Thymus (tissue), 11 donors: ENCODE measurements at regions not wholly inside any gene's neighbourhood (a gene's known extent, or its start where the extent isn't known, plus 50 kb on each side); places are given as distances from the start of the nearest gene placed in this dataset.
A peak's percentile ranks its signal among the peaks of the same experiment; 100 is the strongest.
"Not testable (repeated sequence)": the region's sequence is repeated elsewhere in the genome, so short reads cannot be mapped to it uniquely, and the experiment has no call there.

Source experiments
- DNase-seq, 9 donors: peaks; one replicate each; pipeline ENCODE4 v3.0.0-alpha.2; 2013; ENCODE audit warnings: low spot score in 9 of 9, low read depth in 6 of 9, missing footprints in 1 of 9
- H3K27ac ChIP-seq, 2 donors: one replicate each; pipeline ENCODE4 v1.5.1; 2013; ENCODE audit warnings: control low read depth in 1 of 2, low read depth in 1 of 2, low read length in 1 of 2, mild to moderate bottlenecking in 1 of 2, moderate library complexity in 1 of 2
- H3K27me3 ChIP-seq, 2 donors: one replicate each; pipeline ENCODE4 v1.5.1; 2013; ENCODE audit warnings: low read length in 1 of 2; ENCODE audit not compliant: control insufficient read depth in 2 of 2, insufficient read depth in 1 of 2
- H3K36me3 ChIP-seq, 2 donors: one replicate each; pipeline ENCODE4 v1.5.1; 2013; ENCODE audit warnings: low read length in 1 of 2, mild to moderate bottlenecking in 1 of 2, moderate library complexity in 1 of 2; ENCODE audit not compliant: control insufficient read depth in 2 of 2, insufficient read depth in 2 of 2
- H3K4me1 ChIP-seq, 2 donors: one replicate each; pipeline ENCODE4 v1.5.1; 2013; ENCODE audit warnings: low read length in 2 of 2; ENCODE audit not compliant: control insufficient read depth in 2 of 2, insufficient read depth in 2 of 2
- H3K4me3 ChIP-seq, 2 donors: one replicate each; pipeline ENCODE4 v1.5.1; 2013; ENCODE audit warnings: low read length in 2 of 2, control low read depth in 1 of 2, mild to moderate bottlenecking in 1 of 2
- H3K9me3 ChIP-seq, 2 donors: one replicate each; pipeline ENCODE4 v1.5.1; 2013; ENCODE audit warnings: low read length in 1 of 2, mild to moderate bottlenecking in 1 of 2; ENCODE audit not compliant: control insufficient read depth in 2 of 2, insufficient read depth in 1 of 2
- WGBS: extraction: QIAGEN DNeasy Blood & Tissue Kit; methylation state at CpG from one replicate; pipeline ENCODE4 v1.1.7; 2013; 5-methylcytosine and 5-hydroxymethylcytosine counted together
- donor health status: healthy.

DNA sequence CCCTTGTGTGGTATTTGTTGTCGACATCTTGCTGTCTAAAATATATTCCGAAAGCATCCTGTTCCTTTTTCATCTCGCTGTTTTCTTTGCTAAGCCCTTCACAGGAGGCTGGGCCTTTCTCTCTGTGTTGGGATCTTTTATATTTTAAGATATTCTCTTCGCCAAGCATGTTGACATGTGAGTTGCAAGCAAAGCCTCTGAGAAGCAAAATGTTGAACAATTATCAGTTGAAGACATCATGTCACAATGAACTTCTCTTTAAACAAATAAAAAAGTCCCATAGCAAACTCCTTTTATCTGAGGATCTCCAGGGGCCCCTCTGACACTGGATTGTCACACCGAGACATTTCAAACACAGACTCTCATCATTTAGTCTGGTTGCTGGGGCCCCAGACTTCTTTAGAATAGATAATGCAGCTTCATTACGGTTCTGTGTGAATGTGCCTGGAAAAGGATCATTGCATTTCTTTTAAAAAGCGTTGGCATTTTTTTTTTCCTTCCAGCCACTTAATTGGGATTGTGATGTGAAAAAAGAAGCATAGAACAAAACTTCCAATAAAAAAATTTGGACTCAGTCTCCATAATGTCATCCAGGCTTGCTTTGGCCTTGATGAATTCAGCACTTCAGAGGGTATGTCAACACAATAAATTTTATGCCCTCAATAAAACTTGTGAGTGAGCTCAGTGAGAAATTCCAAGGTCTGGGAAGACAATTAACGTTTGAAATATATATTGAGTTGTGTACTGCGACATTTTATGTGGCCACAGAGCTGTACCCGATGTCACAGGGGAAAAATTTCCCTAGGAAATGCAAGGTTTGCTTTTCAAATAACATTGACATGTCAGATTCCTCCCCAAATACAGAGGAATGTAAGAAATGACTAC, 496.8 kb downstream of the XYLT1 start:
- no peaks in the 10 kb centered on the region for H3K27me3 ChIP-seq
- H3K4me1 ChIP-seq = no peaks in the 10 kb centered on the region
- no peaks in the 10 kb centered on the region for H3K36me3 ChIP-seq
- DNase-seq = no peak
- no peak overlapping the region for H3K27ac ChIP-seq
- no peaks in the 10 kb centered on the region for H3K9me3 ChIP-seq
- H3K4me3 ChIP-seq = no peak overlapping the region
- WGBS = 92% methylated on average over 10 of the region's 10 CpGs

DNA sequence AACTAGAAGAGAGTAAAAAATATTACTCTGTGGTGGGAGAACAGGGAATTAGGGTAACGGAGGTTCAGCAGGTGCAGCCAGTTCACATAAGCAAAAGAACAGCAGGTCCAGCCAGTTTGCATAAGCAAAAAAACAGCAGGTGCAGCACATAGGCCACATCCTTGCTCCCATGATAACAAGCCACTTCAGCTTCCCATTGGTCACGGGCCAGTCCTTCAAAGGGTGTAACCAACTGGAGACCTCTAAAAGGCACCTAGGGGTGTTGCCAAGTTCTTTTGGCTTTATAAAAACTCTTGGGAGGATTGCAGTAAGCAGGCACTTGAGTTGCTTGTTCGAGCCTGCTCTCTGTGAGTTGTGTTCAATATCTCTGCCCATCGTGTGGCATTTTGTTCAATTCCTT, 488.1 kb downstream of the XYLT1 start:
- no peaks in the 10 kb centered on the region for H3K4me1 ChIP-seq
- DNase-seq = no peak
- H3K36me3 ChIP-seq = no peaks in the 10 kb centered on the region
- H3K27me3 ChIP-seq = no peaks in the 10 kb centered on the region
- no peak overlapping the region for H3K27ac ChIP-seq
- H3K4me3 ChIP-seq = no peak overlapping the region
- H3K9me3 ChIP-seq = no peaks in the 10 kb centered on the region
- 95% methylated on average over 4 of the region's 4 CpGs for WGBS

DNA sequence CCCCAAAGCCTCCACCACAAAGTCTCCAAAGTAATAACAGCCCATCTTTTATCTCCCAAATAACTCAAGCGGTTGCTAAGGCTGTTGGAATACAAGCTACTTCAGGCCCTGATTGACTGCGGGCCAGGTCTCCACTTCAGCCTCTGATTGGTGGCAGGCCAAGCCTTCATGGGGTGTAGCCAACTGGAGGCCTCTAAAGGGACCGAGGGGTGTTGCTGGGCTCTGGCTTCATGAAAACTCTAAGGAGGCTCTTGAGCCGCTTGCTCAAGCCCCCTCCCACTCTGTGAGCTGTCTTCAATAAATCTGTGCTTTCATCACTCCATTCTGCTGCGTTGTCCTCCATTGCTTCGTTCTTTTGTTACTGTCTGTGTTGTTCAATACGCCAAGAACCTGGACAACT, 487.2 kb downstream of the XYLT1 start:
- Histone ChIP-seq H3K27me3 (no peaks in the 10 kb centered on the region), H3K27ac (no peak overlapping the region), H3K4me1 (no peaks in the 10 kb centered on the region), H3K36me3 (no peaks in the 10 kb centered on the region), H3K4me3 (no peak overlapping the region), H3K9me3 (no peaks in the 10 kb centered on the region)
- DNase-seq = no peak
- WGBS = 95% methylated on average over 7 of the region's 7 CpGs

DNA sequence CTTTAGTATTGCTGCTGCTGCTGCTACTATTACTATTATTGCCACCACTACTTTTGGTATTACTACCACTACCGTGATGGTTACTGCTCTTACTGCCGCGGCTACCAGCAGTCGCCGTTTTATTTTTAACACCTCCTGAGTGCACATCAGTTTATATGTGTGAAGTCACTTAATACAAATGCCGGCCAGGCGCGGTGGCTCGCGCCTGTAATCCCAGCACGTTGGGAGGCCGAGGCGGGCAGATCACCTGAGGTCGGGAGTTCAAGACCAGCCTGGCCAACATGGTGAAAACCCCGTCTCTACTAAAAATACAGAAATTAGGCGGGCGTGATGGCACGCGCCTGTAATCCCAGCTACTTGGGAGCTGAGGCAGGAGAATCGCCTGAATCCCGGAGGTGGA, 486.7 kb downstream of the XYLT1 start:
- DNase-seq, H3K27me3 ChIP-seq, H3K9me3 ChIP-seq, H3K36me3 ChIP-seq, H3K4me1 ChIP-seq, H3K4me3 ChIP-seq, H3K27ac ChIP-seq: not testable (repeated sequence)
- WGBS = 96% methylated on average over 21 of the region's 21 CpGs

DNA sequence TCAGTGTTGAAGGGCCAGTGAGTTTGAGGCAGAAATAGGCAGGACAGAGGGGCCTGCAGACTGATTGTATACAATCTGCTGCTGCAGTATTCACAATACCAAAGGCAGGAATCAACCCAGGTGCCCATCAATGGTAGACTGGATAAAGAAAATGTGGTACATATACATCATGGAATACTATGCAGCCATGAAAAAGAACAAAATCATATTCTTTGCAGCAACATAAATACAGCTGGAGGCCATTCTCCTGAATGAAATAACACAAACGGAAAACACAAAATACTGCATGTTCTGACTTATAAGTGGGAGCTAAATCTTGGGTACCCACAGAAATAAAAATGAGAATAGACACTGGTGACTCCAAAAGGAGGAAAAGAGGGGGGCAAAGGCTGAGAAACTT, 485.1 kb downstream of the XYLT1 start:
- H3K4me3 ChIP-seq = no peak overlapping the region
- no peak for DNase-seq
- H3K9me3 ChIP-seq = no peaks in the 10 kb centered on the region
- peaks cover 0 to 3% of the 10 kb centered on the region in 2 donors for H3K4me1 ChIP-seq
- H3K36me3 ChIP-seq = no peaks in the 10 kb centered on the region
- no peaks in the 10 kb centered on the region for H3K27me3 ChIP-seq
- H3K27ac ChIP-seq = no peak overlapping the region
- WGBS = 91% methylated on average over 1 of the region's 1 CpG

DNA sequence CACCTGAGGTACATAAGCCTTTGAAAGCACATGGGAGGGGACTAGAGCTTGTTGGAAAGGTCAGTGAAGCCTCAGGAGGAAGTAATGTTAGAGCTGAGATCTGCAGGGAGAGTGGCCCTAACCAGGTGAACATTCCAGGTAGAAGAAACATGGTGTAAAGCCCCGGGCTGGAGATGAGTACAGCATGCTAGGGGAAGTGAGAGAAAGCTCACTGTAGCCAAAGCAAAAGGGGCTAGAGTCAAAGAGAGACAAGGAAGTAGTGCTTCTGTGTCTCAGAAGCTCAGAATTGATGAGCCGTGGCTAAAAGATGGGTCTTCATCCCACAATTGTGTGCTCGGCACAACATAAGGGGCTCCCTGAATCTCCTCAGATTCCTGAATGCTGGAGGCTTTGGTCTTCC, 481.8 kb downstream of the XYLT1 start:
- DNase-seq = peak in 1 of 9 donors; percentile 9
- no peaks in the 10 kb centered on the region for H3K9me3 ChIP-seq
- peaks cover 0 to 3% of the 10 kb centered on the region in 2 donors for H3K4me1 ChIP-seq
- no peak overlapping the region for H3K4me3 ChIP-seq
- H3K36me3 ChIP-seq = no peaks in the 10 kb centered on the region
- no peaks in the 10 kb centered on the region for H3K27me3 ChIP-seq
- WGBS = 85% methylated on average over 3 of the region's 3 CpGs
- H3K27ac ChIP-seq = no peak overlapping the region

DNA sequence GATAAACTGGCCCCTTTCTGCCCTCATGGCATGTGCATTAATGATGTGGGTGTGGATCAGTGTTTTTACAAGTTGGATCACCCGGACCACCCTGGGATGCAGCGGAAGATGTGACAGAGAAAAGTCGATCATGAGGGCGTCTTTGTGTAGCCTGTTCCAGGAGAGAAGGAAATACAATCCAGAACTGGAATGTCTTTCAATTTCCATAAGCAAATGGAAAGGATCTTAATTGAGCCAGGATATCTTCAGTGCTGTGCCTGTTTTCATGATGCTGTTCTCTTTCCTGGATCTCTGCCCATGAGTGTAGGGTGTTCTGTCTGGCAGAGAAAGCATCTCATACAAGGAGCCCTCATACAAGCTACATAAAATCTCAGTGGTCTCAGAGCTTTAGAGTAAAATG, 481.4 kb downstream of the XYLT1 start:
- 97% methylated on average over 4 of the region's 4 CpGs for WGBS
- Histone ChIP-seq H3K27ac (no peak overlapping the region), H3K4me3 (no peak overlapping the region), H3K27me3 (no peaks in the 10 kb centered on the region), H3K9me3 (no peaks in the 10 kb centered on the region), H3K36me3 (no peaks in the 10 kb centered on the region), H3K4me1 (peaks cover 0 to 3% of the 10 kb centered on the region in 2 donors)
- no peak for DNase-seq

DNA sequence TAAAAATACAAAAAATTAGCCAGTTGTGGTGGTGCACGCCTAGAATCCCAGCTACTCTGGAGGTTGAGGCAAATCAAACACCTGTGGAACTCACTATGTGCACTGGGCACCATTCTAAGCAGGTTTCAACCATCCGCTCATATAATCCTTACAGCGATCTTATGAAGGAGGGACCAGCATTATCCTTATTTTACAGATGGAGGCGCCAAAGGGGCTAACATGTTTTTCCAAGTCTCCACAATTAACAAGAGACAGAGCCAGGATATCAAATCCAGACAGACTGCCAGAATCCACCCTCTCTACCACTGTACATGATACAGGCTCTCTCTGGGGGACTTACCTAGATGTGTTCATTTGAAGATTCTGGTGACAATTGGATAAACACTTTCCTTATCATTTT, 479.0 kb downstream of the XYLT1 start:
- 98% methylated on average over 4 of the region's 4 CpGs for WGBS
- H3K27ac ChIP-seq = no peak overlapping the region
- DNase-seq = no peak

DNA sequence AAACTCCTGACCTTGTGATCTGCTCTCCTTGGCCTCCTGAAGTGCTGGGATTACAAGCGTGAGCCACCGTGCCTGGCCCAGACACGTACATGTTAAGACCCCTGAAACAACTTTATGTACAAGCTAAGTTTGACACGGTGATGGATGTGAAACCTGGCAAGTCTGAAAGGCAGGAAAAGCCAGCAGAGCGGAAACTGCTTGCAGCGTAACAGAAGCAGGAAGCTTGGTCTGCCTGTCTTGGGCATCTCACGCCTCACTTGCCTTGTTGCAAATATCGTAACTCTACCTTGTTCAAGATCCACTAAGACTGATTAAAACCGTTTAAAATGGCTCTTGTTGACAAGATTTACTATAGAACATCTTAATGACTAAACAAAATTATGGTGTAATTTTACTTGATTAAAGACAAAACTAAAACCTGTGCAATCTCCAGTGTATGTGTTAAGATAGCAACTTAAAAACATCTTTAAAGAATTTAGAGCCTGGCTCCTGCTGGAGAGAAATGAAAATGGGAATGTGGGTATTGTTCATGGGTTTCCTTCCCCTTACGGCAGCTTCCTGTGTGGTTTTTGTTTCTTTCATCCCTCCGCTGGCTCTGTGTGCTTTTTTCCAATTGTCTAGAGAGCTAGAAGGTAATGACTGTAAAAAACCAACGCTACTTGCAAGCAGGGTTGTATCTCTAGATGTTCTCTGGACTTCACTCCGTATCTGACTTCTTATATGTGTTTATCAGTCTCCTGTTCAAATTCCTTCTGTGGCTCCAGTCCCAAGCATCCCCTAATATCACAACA, 477.6 kb downstream of the XYLT1 start:
- peak in 5 of 9 donors; percentile 9 to 55 (median 16) for DNase-seq
- no peak overlapping the region for H3K4me3 ChIP-seq
- WGBS = 4% methylated on average over 13 of the region's 13 CpGs
- H3K27ac ChIP-seq = no peak overlapping the region
- H3K36me3 ChIP-seq = no peaks in the 10 kb centered on the region
- no peaks in the 10 kb centered on the region for H3K27me3 ChIP-seq
- H3K4me1 ChIP-seq = peaks cover 0 to 3% of the 10 kb centered on the region in 2 donors
- no peaks in the 10 kb centered on the region for H3K9me3 ChIP-seq

More for the DNA sequence above, 479.0 kb downstream of the XYLT1 start:
- peaks cover 0 to 3% of the 10 kb centered on the region in 2 donors for H3K4me1 ChIP-seq
- H3K9me3 ChIP-seq = no peaks in the 10 kb centered on the region
- H3K27me3 ChIP-seq = no peaks in the 10 kb centered on the region
- no peak overlapping the region for H3K4me3 ChIP-seq
- no peaks in the 10 kb centered on the region for H3K36me3 ChIP-seq
